Keratinocyte (primary cell): ENCODE measurements at regions not wholly inside any gene's neighbourhood (a gene's known extent, or its start where the extent isn't known, plus 50 kb on each side); places are given as distances from the start of the nearest gene placed in this dataset.

Source experiments
- EZH2 ChIP-seq: IDR thresholded peaks from one replicate; pipeline ENCODE4 v1.6.1; 2012; ENCODE audit warnings: inconsistent platforms, mild to moderate bottlenecking, low read length, moderate library complexity
- TF ChIP-seq, protein P1 (sequence below), 3 experiments: IDR thresholded peaks in 1 of 3; conservative IDR thresholded peaks in 1 of 3; optimal IDR thresholded peaks in 1 of 3; 2 replicates in 2 of 3; 3 replicates in 1 of 3; pipeline versions ENCODE3 to v1.5.1; 2011; ENCODE audit warnings: low read length in 3 of 3, mild to moderate bottlenecking in 3 of 3, moderate library complexity in 2 of 3, control low read depth in 1 of 3, inconsistent platforms in 1 of 3; ENCODE audit not compliant: insufficient read depth in 2 of 3; ENCODE audit errors: extremely low read depth in 1 of 3

DNA sequence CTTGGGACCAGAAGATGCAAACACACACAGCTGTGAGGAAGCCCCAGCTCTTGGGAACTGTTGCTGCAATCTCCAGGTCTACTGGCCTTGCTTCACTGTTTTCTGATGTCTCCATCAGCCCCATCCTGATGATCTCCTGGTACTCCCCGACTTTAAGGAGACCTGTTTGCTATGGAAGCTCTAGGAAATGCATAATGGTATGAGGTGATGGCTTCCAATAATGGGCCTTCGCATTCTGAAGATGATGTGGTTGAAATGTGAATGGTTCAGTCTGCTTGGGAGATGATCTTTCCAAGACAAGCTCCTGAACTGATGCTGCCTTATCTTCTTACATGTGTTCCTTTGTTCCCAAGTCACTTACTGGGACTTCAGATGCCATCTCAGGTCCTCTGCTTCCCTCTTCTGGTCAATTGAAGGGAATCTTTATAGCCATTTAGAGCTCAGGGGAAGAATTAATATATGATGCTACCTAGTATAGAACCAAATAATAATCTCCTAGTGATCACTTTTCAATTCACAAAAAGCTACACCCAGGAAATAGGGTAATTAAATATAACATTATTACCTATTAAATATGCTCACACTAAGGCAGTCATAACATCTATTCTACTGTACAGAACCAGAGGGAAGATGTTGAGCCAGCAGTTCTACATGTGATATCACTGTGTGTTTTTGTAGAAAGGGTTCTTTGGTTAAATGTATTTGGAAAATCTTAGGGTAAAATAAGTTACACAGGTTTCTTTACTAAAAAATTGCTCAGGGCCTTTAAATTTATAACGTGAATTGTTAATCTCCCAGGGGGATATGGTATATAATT is 73.9 kb upstream of the VTCN1 start:
- TF ChIP-seq, protein P1, sequence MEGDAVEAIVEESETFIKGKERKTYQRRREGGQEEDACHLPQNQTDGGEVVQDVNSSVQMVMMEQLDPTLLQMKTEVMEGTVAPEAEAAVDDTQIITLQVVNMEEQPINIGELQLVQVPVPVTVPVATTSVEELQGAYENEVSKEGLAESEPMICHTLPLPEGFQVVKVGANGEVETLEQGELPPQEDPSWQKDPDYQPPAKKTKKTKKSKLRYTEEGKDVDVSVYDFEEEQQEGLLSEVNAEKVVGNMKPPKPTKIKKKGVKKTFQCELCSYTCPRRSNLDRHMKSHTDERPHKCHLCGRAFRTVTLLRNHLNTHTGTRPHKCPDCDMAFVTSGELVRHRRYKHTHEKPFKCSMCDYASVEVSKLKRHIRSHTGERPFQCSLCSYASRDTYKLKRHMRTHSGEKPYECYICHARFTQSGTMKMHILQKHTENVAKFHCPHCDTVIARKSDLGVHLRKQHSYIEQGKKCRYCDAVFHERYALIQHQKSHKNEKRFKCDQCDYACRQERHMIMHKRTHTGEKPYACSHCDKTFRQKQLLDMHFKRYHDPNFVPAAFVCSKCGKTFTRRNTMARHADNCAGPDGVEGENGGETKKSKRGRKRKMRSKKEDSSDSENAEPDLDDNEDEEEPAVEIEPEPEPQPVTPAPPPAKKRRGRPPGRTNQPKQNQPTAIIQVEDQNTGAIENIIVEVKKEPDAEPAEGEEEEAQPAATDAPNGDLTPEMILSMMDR (optimal IDR thresholded peaks at IDR 0.05 in 1 of 3, IDR thresholded peaks at IDR 0.05 in 1 of 3, conservative IDR thresholded peaks at IDR 0.05 in 1 of 3; ENCODE audit: extremely low read depth in 1 of 3, insufficient read depth in 2 of 3, low read length in 3 of 3), result peak; percentile 46 to 56 (median 46)
- TF ChIP-seq EZH2, result no peak
